ENCODE measurements at regions not wholly inside any gene's neighbourhood (a gene's known extent, or its start where the extent isn't known, plus 50 kb on each side); places are given as distances from the start of the nearest gene placed in this dataset.

DNA sequence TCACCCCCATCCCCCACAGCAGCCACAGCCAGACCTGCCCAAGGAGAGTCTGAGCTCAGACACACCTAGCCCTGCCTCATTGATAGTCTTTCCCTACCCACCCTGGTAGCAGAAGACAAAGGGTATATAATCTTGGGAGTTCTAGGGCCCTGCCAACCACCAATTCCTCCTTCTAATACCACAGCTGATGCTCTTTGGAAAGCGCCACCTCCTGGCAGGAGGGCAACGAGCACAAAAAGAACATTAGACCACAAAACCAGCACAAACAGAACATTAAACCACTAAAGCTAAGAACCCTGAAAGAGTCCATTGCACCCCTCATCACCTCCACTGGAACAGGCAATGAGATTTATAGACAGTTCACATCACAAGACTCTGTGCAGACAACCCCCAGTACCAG is 195.8 kb upstream of the FUT9 start:
- TF ChIP-seq, protein P1, sequence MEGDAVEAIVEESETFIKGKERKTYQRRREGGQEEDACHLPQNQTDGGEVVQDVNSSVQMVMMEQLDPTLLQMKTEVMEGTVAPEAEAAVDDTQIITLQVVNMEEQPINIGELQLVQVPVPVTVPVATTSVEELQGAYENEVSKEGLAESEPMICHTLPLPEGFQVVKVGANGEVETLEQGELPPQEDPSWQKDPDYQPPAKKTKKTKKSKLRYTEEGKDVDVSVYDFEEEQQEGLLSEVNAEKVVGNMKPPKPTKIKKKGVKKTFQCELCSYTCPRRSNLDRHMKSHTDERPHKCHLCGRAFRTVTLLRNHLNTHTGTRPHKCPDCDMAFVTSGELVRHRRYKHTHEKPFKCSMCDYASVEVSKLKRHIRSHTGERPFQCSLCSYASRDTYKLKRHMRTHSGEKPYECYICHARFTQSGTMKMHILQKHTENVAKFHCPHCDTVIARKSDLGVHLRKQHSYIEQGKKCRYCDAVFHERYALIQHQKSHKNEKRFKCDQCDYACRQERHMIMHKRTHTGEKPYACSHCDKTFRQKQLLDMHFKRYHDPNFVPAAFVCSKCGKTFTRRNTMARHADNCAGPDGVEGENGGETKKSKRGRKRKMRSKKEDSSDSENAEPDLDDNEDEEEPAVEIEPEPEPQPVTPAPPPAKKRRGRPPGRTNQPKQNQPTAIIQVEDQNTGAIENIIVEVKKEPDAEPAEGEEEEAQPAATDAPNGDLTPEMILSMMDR (CRISPR knock-in tag; IDR thresholded peaks at IDR 0.05) = peak; percentile 20; the same call in 1 of the 2 replicates
- TF ChIP-seq MAFK (conservative IDR thresholded peaks at IDR 0.05 in 1 of 2, IDR thresholded peaks at IDR 0.05 in 1 of 2; ENCODE audit: low read length in 2 of 2) (no peak), POLR2A (IDR thresholded peaks at IDR 0.05; ENCODE audit: insufficient read depth in 1 of 2, low read depth in 2 of 2, low read length in 2 of 2) (no peak)

Measured in HepG2 (cell line).